ENCODE measurements at regions not wholly inside any gene's neighbourhood (a gene's known extent, or its start where the extent isn't known, plus 50 kb on each side); places are given as distances from the start of the nearest gene placed in this dataset.

- DNase-seq = no peak
Observed at GRCh38 chr2:196276421-196276820, 105.0 kb upstream of the STK17B start.

- DNase-seq = no peak
Observed at GRCh38 chr2:196277002-196277401, 105.6 kb upstream of the STK17B start.

- no peak for DNase-seq
Observed at GRCh38 chr2:196278491-196278911, 107.1 kb upstream of the STK17B start.

GRCh38 chr2:196279541-196279940, 108.2 kb upstream of the STK17B start:
- DNase-seq = no peak

GRCh38 chr2:196284144-196284844, 112.9 kb upstream of the STK17B start:
- no peak for DNase-seq

- DNase-seq = no peak
Observed at GRCh38 chr2:196284866-196285557, 113.6 kb upstream of the STK17B start.

- DNase-seq = no peak
Observed at GRCh38 chr2:196286821-196287220, 115.4 kb upstream of the STK17B start.

GRCh38 chr2:196287523-196287922, 116.1 kb upstream of the STK17B start:
- no peak for DNase-seq

- no peak for DNase-seq
Observed at GRCh38 chr2:196288006-196288538, 116.7 kb upstream of the STK17B start.

- no peak for DNase-seq
Observed at GRCh38 chr2:196289000-196289399, 117.6 kb upstream of the STK17B start.

- DNase-seq = no peak
Observed at GRCh38 chr2:196290136-196290535, 118.8 kb upstream of the STK17B start.

GRCh38 chr2:196290569-196290968, 119.2 kb upstream of the STK17B start:
- DNase-seq = no peak

- no peak for DNase-seq
Observed at GRCh38 chr2:196291426-196291825, 120.0 kb upstream of the STK17B start.

GRCh38 chr2:196291873-196292800, 120.8 kb upstream of the STK17B start:
- no peak for DNase-seq

- no peak for DNase-seq
Observed at GRCh38 chr2:196293751-196294515, 122.6 kb upstream of the STK17B start.

GRCh38 chr2:196294516-196294909, 123.1 kb upstream of the STK17B start:
- no peak for DNase-seq

GRCh38 chr2:196295005-196295404, 123.6 kb upstream of the STK17B start:
- DNase-seq = no peak

- DNase-seq = peak in 1 of 51 donors; percentile 3
Observed at GRCh38 chr2:196298106-196298723, 126.8 kb upstream of the STK17B start.

GRCh38 chr2:196307775-196308305, 136.5 kb upstream of the STK17B start:
- no peak for DNase-seq

- no peak for DNase-seq
Observed at GRCh38 chr2:196309691-196310090, 138.3 kb upstream of the STK17B start.

Data from hypothalamus (tissue), 51 donors.